ENCODE measurements at regions not wholly inside any gene's neighbourhood (a gene's known extent, or its start where the extent isn't known, plus 50 kb on each side); places are given as distances from the start of the nearest gene placed in this dataset.

- no peak for TF ChIP-seq POLR2A (IDR thresholded peaks at IDR 0.05)
- TF ChIP-seq, protein P1, sequence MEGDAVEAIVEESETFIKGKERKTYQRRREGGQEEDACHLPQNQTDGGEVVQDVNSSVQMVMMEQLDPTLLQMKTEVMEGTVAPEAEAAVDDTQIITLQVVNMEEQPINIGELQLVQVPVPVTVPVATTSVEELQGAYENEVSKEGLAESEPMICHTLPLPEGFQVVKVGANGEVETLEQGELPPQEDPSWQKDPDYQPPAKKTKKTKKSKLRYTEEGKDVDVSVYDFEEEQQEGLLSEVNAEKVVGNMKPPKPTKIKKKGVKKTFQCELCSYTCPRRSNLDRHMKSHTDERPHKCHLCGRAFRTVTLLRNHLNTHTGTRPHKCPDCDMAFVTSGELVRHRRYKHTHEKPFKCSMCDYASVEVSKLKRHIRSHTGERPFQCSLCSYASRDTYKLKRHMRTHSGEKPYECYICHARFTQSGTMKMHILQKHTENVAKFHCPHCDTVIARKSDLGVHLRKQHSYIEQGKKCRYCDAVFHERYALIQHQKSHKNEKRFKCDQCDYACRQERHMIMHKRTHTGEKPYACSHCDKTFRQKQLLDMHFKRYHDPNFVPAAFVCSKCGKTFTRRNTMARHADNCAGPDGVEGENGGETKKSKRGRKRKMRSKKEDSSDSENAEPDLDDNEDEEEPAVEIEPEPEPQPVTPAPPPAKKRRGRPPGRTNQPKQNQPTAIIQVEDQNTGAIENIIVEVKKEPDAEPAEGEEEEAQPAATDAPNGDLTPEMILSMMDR (IDR thresholded peaks at IDR 0.05), result no peak
These were observed 141.7 kb downstream of the PDCD6IP start for GRCh38 chr3:33940149-33940548.

Measured in Peyer's patch (tissue), 4 donors.